SJCRH30 (cell line): ENCODE measurements at regions not wholly inside any gene's neighbourhood (a gene's known extent, or its start where the extent isn't known, plus 50 kb on each side); places are given as distances from the start of the nearest gene placed in this dataset.

Experiments used
- DNase-seq, 2 experiments: peaks; one replicate each; pipeline ENCODE4 v3.0.0-alpha.2; 2015 to 2020
- H3K27ac ChIP-seq: fragments of 250-450 bp; sonication (Bioruptor Pico); 2 replicates; pipeline ENCODE4 v1.5.1; 2020; ENCODE audit warnings: mild to moderate bottlenecking, moderate library complexity
- H3K27me3 ChIP-seq: fragments of 250-450 bp; sonication (Bioruptor Pico); 2 replicates; pipeline ENCODE4 v1.5.1; 2020; ENCODE audit warnings: mild to moderate bottlenecking, moderate library complexity
- H3K36me3 ChIP-seq: fragments of 250-450 bp; sonication (Bioruptor Pico); 2 replicates; pipeline ENCODE4 v1.5.1; 2020; ENCODE audit warnings: mild to moderate bottlenecking, moderate library complexity
- H3K4me1 ChIP-seq: fragments of 250-450 bp; sonication (Bioruptor Pico); 2 replicates; pipeline ENCODE4 v1.5.1; 2020; ENCODE audit warnings: mild to moderate bottlenecking, moderate library complexity
- H3K4me3 ChIP-seq: fragments of 250-450 bp; sonication (Bioruptor Pico); 2 replicates; pipeline ENCODE4 v1.5.1; 2020; ENCODE audit warnings: mild to moderate bottlenecking, moderate library complexity
- H3K9me3 ChIP-seq: fragments of 250-450 bp; sonication (Bioruptor Pico); replicated peaks from 2 replicates; pipeline ENCODE4 v1.5.1; 2020; ENCODE audit warnings: mild to moderate bottlenecking, moderate library complexity

DNA sequence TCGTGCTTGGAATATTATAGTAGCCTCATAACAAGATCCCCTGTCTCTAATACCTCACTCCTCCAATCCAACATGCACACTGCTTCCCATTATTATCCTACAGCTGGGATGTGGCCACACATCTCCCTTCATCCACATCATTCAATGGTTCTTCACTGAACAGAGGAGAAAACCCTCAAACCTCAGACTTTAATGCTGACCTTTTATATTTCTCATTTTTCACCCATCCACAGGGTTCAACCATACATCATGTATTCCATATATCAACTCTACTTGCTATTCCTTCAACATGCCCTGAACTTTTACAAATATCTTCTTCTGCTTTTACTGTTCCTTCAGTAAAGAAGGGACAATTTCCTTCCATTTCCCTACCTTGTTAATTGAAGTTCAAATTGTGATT lies 396.8 kb downstream of the TLE4 start:
- H3K9me3 ChIP-seq = no peaks in the 10 kb centered on the region
- no peaks in the 10 kb centered on the region for H3K27me3 ChIP-seq
- H3K27ac ChIP-seq = no peak overlapping the region
- DNase-seq = no peak
- H3K36me3 ChIP-seq = no peaks in the 10 kb centered on the region
- no peak overlapping the region for H3K4me3 ChIP-seq
- no peaks in the 10 kb centered on the region for H3K4me1 ChIP-seq

GRCh38 chr9:79962836-79963235 lies 391.1 kb downstream of the TLE4 start:
- peak in 1 of 2 experiments; percentile 64 for DNase-seq
- peaks cover 8% of the 10 kb centered on the region; the same call in 1 of the 2 replicates for H3K4me1 ChIP-seq
- no peak overlapping the region for H3K4me3 ChIP-seq
- H3K27me3 ChIP-seq = no peaks in the 10 kb centered on the region
- H3K9me3 ChIP-seq = no peaks in the 10 kb centered on the region
- no peak overlapping the region for H3K27ac ChIP-seq
- no peaks in the 10 kb centered on the region for H3K36me3 ChIP-seq

- H3K9me3 ChIP-seq = no peaks in the 10 kb centered on the region
- no peaks in the 10 kb centered on the region for H3K27me3 ChIP-seq
- H3K4me1 ChIP-seq = peaks cover 8% of the 10 kb centered on the region; the same call in 1 of the 2 replicates
- no peak for DNase-seq
- no peak overlapping the region for H3K27ac ChIP-seq
- H3K36me3 ChIP-seq = no peaks in the 10 kb centered on the region
- no peak overlapping the region for H3K4me3 ChIP-seq
These were observed 390.4 kb downstream of the TLE4 start for GRCh38 chr9:79962150-79962549.

GRCh38 chr9:79955300-79955699 lies 383.5 kb downstream of the TLE4 start:
- Histone ChIP-seq H3K27me3 (no peaks in the 10 kb centered on the region), H3K27ac (no peak overlapping the region), H3K36me3 (no peaks in the 10 kb centered on the region), H3K4me1 (no peaks in the 10 kb centered on the region), H3K4me3 (no peak overlapping the region), H3K9me3 (no peaks in the 10 kb centered on the region; the same call in 1 of the 2 replicates)
- peak in 1 of 2 experiments; percentile 20 for DNase-seq

GRCh38 chr9:79953908-79954307 lies 382.1 kb downstream of the TLE4 start:
- H3K4me1 ChIP-seq = no peaks in the 10 kb centered on the region
- H3K27ac ChIP-seq = no peak overlapping the region
- no peaks in the 10 kb centered on the region for H3K27me3 ChIP-seq
- H3K4me3 ChIP-seq = no peak overlapping the region
- no peaks in the 10 kb centered on the region for H3K36me3 ChIP-seq
- H3K9me3 ChIP-seq = no peaks in the 10 kb centered on the region; the same call in 1 of the 2 replicates
- no peak for DNase-seq

GRCh38 chr9:79952401-79952800 lies 380.6 kb downstream of the TLE4 start:
- H3K4me1 ChIP-seq = no peaks in the 10 kb centered on the region
- no peak for DNase-seq
- no peaks in the 10 kb centered on the region; the same call in 1 of the 2 replicates for H3K9me3 ChIP-seq
- H3K27me3 ChIP-seq = no peaks in the 10 kb centered on the region
- H3K36me3 ChIP-seq = no peaks in the 10 kb centered on the region
- no peak overlapping the region for H3K4me3 ChIP-seq
- no peak overlapping the region for H3K27ac ChIP-seq

DNA sequence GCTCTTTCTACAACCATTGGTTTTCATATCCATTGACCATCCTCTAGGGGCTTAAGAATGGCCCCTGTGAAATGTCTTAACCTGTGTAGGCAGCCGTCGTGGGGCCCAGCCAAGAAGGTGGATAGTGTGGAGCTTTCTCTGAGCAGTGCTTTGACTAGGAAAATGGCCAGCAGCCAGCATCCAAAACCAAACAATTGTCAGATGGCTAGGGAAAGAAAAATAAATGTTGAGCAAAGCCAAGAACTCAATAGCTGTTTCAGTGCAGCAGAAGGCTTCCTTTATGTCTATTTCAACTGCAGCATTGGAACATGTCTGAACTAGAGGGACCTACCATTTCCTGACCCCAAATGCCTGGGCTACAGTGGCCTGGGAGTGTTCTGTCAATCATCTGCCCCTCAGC lies 374.9 kb downstream of the TLE4 start:
- no peaks in the 10 kb centered on the region for H3K36me3 ChIP-seq
- no peaks in the 10 kb centered on the region for H3K9me3 ChIP-seq
- H3K4me3 ChIP-seq = no peak overlapping the region
- H3K27me3 ChIP-seq = no peaks in the 10 kb centered on the region
- no peaks in the 10 kb centered on the region for H3K4me1 ChIP-seq
- no peak overlapping the region for H3K27ac ChIP-seq
- peak; percentile 24 to 51 for DNase-seq

DNA sequence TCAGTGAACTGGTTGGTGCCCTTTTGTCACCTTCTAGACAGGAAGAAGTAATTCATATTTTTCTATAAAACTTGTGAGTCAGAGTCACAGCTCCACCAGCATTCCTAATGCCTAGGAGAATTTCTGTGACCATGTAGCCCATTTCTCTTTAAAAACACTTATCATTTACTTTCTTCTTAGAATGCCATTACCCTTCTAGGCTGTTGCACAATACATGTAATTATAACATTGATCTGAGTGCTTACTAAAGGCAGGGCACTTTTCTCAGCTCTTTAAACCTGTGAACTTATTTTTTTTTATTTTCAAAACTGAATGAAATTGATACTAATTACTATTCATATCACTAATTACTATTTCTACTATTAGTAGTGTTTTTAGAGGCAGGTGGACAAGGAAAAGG lies 373.7 kb downstream of the TLE4 start:
- Histone ChIP-seq H3K27ac (no peak overlapping the region), H3K27me3 (no peaks in the 10 kb centered on the region), H3K4me3 (no peak overlapping the region), H3K36me3 (no peaks in the 10 kb centered on the region), H3K4me1 (no peaks in the 10 kb centered on the region), H3K9me3 (no peaks in the 10 kb centered on the region)
- DNase-seq = no peak

- Histone ChIP-seq H3K9me3 (no peaks in the 10 kb centered on the region), H3K4me3 (no peak overlapping the region), H3K36me3 (no peaks in the 10 kb centered on the region), H3K27ac (no peak overlapping the region), H3K27me3 (no peaks in the 10 kb centered on the region), H3K4me1 (no peaks in the 10 kb centered on the region)
- no peak for DNase-seq
These were observed 373.3 kb downstream of the TLE4 start for GRCh38 chr9:79945016-79945415.

DNA sequence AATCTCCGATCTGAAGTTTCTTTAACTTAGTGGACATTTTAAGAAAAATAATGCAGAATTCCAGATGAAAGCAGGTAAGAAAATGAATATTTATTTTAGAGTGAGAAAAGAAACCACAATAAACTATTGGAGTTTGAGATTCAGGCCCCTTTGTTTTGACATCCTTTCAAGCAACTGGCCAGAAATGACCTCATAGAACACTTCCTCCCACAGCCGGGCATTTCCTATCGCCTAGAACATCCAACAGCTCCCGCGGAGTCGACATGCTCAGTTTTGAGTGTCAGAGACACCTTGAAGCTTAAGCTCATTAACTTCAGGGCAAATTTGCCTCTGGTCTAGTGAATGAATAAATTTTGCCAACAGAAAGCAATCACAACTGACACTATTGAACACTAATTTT lies 369.2 kb downstream of the TLE4 start:
- H3K27ac ChIP-seq = no peak overlapping the region
- no peaks in the 10 kb centered on the region for H3K27me3 ChIP-seq
- no peaks in the 10 kb centered on the region for H3K36me3 ChIP-seq
- no peaks in the 10 kb centered on the region for H3K4me1 ChIP-seq
- H3K9me3 ChIP-seq = no peaks in the 10 kb centered on the region
- DNase-seq = no peak
- no peak overlapping the region for H3K4me3 ChIP-seq

DNA sequence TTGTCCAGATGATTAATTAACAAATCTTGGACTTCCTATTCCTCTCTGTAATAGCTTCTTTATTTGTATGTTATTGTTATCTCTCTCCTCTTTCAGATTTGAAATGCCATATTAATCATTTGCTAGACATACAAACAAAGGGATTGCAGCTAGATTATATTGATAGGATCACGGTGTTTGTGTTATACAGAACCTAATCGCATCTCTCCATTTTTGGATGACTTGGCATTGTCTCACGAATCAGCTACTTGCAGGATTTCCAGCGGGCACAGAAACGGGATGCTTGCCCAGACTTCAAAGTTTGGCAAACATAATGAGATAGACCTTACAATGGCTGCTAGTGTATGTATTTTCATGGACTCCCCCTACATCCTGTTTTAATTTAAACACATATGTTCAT lies 368.1 kb downstream of the TLE4 start:
- H3K4me1 ChIP-seq = no peaks in the 10 kb centered on the region
- H3K4me3 ChIP-seq = no peak overlapping the region
- H3K27ac ChIP-seq = no peak overlapping the region
- H3K36me3 ChIP-seq = no peaks in the 10 kb centered on the region
- no peaks in the 10 kb centered on the region for H3K27me3 ChIP-seq
- H3K9me3 ChIP-seq = no peaks in the 10 kb centered on the region
- no peak for DNase-seq

DNA sequence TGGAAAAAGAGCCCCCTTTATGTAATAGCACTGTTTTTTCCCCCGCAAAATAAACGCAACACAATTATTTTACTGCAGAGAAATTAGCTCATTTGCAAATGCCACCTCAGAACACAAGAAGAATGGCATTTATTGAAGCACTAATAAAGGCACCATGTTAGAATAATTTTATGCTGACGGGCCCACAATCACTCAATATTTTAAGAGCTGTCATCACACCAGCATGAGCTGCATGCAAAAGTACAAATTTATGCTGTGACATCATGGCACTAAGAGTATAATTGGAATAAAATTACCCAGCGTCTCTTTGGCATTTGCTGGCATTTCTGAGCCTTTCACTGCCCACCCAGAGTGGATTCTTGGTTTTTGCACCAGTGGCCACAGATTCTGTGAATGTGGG lies 364.6 kb downstream of the TLE4 start:
- Histone ChIP-seq H3K36me3 (no peaks in the 10 kb centered on the region), H3K27ac (no peak overlapping the region)

DNA sequence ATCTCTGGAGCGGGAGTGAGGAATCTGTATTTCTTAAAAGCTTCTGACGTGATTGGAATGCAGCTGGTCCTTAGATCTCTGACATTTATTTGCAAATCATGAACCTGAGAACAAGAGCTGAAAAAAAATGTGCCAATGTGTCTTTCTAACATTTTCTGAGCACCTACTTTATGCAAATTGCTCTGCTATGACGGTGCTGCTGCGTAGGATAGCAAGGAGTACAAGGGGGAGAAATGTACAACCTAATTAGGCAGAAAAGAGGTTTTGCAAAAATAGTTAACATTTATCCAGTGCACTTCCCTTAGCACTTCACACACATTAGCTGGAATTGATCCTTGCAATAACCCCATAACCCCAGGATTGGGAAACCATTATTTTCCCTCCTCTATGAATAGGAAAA lies 357.5 kb downstream of the TLE4 start:
- Histone ChIP-seq H3K27me3 (no peaks in the 10 kb centered on the region), H3K27ac (no peak overlapping the region), H3K4me3 (no peak overlapping the region), H3K36me3 (no peaks in the 10 kb centered on the region), H3K4me1 (no peaks in the 10 kb centered on the region), H3K9me3 (no peaks in the 10 kb centered on the region)
- DNase-seq = no peak

More for the DNA sequence above, 364.6 kb downstream of the TLE4 start:
- Histone ChIP-seq H3K27me3 (no peaks in the 10 kb centered on the region), H3K4me1 (no peaks in the 10 kb centered on the region), H3K4me3 (no peak overlapping the region), H3K9me3 (no peaks in the 10 kb centered on the region)
- no peak for DNase-seq

DNA sequence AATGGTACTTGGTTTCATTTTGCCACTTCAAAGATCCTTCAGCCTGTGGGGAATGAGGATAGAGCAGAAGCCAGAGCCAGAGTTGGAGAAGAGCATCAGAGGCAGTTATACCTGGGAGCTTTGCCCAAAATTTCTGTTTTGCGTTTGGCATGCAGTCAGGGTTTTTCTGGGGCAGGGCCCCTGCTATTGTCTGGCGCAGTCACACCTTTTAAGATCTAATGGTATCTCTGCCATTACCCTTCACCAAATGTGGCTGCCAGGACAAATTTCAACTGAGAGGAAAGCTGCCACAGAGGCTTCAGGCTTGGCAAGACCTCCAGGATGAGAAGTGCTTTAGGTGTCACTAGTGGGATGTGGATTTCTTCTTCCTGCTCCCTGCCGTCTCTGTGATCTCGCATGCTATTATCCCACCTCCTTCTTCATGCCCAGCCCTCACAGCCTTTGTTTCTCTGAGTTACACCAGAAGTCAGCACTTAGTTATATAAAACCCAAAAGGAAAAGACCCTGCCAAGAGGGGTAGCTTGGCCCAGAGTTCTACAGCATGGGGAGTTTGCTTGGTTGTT lies 357.0 kb downstream of the TLE4 start:
- Histone ChIP-seq H3K4me1 (no peaks in the 10 kb centered on the region), H3K36me3 (no peaks in the 10 kb centered on the region), H3K9me3 (no peaks in the 10 kb centered on the region), H3K4me3 (no peak overlapping the region), H3K27ac (no peak overlapping the region), H3K27me3 (no peaks in the 10 kb centered on the region)
- DNase-seq = no peak

GRCh38 chr9:79925326-79925725 lies 353.6 kb downstream of the TLE4 start:
- Histone ChIP-seq H3K36me3 (no peaks in the 10 kb centered on the region), H3K27ac (no peak overlapping the region), H3K4me1 (no peaks in the 10 kb centered on the region), H3K4me3 (no peak overlapping the region), H3K9me3 (peaks cover 4% of the 10 kb centered on the region; the same call in 1 of the 2 replicates), H3K27me3 (no peaks in the 10 kb centered on the region)
- DNase-seq = no peak

DNA sequence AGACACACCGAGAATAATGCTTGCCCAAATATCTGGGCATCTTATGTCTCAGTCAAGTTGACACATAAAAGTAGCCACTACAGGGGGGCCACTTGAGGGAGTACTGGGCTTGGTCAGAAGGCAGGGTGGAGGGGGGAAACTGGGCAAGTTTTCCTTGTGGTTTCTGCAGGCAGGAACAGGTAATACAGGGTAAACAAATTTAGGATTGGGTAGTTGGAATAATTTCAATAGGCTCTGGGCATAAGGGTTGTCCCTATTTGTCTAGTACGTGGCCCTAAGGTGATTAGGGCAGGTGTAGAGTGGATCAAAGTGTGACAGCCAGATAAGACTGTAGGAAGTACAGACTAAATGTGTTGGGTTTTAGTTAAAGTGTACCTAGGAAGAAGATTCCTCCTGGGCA lies 353.1 kb downstream of the TLE4 start:
- no peaks in the 10 kb centered on the region for H3K27me3 ChIP-seq
- no peak overlapping the region for H3K27ac ChIP-seq
- H3K36me3 ChIP-seq = no peaks in the 10 kb centered on the region
- no peak overlapping the region for H3K4me3 ChIP-seq
- H3K9me3 ChIP-seq = peaks cover 4% of the 10 kb centered on the region; the same call in 1 of the 2 replicates
- no peak for DNase-seq
- H3K4me1 ChIP-seq = no peaks in the 10 kb centered on the region
